ENCODE measurements at regions not wholly inside any gene's neighbourhood (a gene's known extent, or its start where the extent isn't known, plus 50 kb on each side); places are given as distances from the start of the nearest gene placed in this dataset.
"Not testable (repeated sequence)": the region's sequence is repeated elsewhere in the genome, so short reads cannot be mapped to it uniquely, and the experiment has no call there.

- not testable (repeated sequence) for TF ChIP-seq POLR2A, POLR2AphosphoS5 (IDR thresholded peaks at IDR 0.05)
- TF ChIP-seq, protein P1, sequence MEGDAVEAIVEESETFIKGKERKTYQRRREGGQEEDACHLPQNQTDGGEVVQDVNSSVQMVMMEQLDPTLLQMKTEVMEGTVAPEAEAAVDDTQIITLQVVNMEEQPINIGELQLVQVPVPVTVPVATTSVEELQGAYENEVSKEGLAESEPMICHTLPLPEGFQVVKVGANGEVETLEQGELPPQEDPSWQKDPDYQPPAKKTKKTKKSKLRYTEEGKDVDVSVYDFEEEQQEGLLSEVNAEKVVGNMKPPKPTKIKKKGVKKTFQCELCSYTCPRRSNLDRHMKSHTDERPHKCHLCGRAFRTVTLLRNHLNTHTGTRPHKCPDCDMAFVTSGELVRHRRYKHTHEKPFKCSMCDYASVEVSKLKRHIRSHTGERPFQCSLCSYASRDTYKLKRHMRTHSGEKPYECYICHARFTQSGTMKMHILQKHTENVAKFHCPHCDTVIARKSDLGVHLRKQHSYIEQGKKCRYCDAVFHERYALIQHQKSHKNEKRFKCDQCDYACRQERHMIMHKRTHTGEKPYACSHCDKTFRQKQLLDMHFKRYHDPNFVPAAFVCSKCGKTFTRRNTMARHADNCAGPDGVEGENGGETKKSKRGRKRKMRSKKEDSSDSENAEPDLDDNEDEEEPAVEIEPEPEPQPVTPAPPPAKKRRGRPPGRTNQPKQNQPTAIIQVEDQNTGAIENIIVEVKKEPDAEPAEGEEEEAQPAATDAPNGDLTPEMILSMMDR (IDR thresholded peaks at IDR 0.05 in 8 of 11, conservative IDR thresholded peaks at IDR 0.05 in 3 of 11) = not testable (repeated sequence)
Measured at GRCh38 chr7:6926193-6927174, 100.4 kb upstream of the CCZ1B start.
